Small intestine (tissue), 7 donors: ENCODE measurements at regions not wholly inside any gene's neighbourhood (a gene's known extent, or its start where the extent isn't known, plus 50 kb on each side); places are given as distances from the start of the nearest gene placed in this dataset.

ENCODE experiments used
- DNase-seq, 2 donors: peaks; one replicate each; pipeline versions ENCODE4 v3.0.0 to v3.0.0-alpha.2; 2013
- FAIRE-seq: peaks from 2 replicates; lab custom pipeline; 2012; peaks lifted over from hg19 to GRCh38; lab: Jason Lieb, UNC
- H3K27ac ChIP-seq, 3 donors: one replicate each; pipeline ENCODE4 v1.5.1; 2013; ENCODE audit warnings: low read length in 2 of 3, mild to moderate bottlenecking in 2 of 3, control low read depth in 1 of 3, inconsistent platforms in 1 of 3, low read depth in 1 of 3, moderate library complexity in 1 of 3
- H3K27me3 ChIP-seq, 3 donors: one replicate each; pipeline ENCODE4 v1.6.1; 2013; ENCODE audit warnings: low read length in 3 of 3, inconsistent platforms in 1 of 3; ENCODE audit not compliant: control insufficient read depth in 3 of 3, insufficient read depth in 3 of 3
- H3K36me3 ChIP-seq, 3 donors: one replicate each; pipeline ENCODE4 v1.6.1; 2013; ENCODE audit warnings: low read length in 3 of 3, inconsistent platforms in 1 of 3, low read depth in 1 of 3, mild to moderate bottlenecking in 1 of 3, moderate library complexity in 1 of 3; ENCODE audit not compliant: control insufficient read depth in 3 of 3, insufficient read depth in 2 of 3
- H3K4me1 ChIP-seq, 3 donors: one replicate each; pipeline ENCODE4 v1.6.1; 2013; ENCODE audit warnings: low read length in 2 of 3, inconsistent platforms in 1 of 3, low read depth in 1 of 3, mild to moderate bottlenecking in 1 of 3, moderate library complexity in 1 of 3; ENCODE audit not compliant: control insufficient read depth in 3 of 3, insufficient read depth in 2 of 3
- H3K4me3 ChIP-seq, 3 donors: one replicate each; pipeline ENCODE4 v1.5.1; 2013; ENCODE audit warnings: low read length in 3 of 3, control low read depth in 1 of 3, inconsistent platforms in 1 of 3, low read depth in 1 of 3, mild to moderate bottlenecking in 1 of 3, moderate library complexity in 1 of 3
- H3K9me3 ChIP-seq, 2 donors: one replicate each; pipeline ENCODE4 v1.6.1; 2013; ENCODE audit warnings: low read depth in 1 of 2, low read length in 1 of 2; ENCODE audit not compliant: control insufficient read depth in 2 of 2, insufficient read depth in 1 of 2
- WGBS, 3 donors: extraction: QIAGEN DNeasy Blood & Tissue Kit; methylation state at CpG; one replicate each; pipeline ENCODE4 v1.1.7; 2013; 5-methylcytosine and 5-hydroxymethylcytosine counted together
- donor health status: healthy with polysubstance abuse.
- donor health status: control.
- donor health status: control.
- donor health status: Bipolar disorder and iron deficiency.
- donor health status: healthy.

DNA sequence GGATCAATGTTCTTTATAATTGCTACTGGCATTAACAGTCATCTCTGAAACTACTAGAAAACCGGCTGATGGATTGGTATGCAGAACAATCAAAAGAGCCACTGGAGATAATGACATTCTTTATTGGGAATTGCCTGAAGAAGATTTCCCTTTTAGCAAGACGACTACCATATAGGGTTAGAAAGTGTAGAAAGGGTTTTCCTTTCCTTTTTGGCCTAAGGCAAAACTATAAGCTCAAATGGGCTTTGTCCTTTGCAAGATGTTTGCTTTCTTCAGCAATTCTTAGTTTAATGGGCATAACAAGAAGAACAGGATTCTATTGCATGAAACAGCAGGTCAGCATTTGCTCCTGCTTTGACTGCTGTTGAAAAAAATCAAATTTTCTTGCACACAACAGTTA is 214.2 kb upstream of the PCDH10 start:
- no peak for FAIRE-seq
- Histone ChIP-seq H3K4me1 (no peaks in the 10 kb centered on the region), H3K27ac (no peak overlapping the region), H3K4me3 (no peak overlapping the region), H3K36me3 (no peaks in the 10 kb centered on the region), H3K9me3 (peaks cover 0 to 11% of the 10 kb centered on the region in 2 donors), H3K27me3 (no peaks in the 10 kb centered on the region)
- DNase-seq = no peak
- 51 to 56% (median 51%) methylated on average over 2 of the region's 2 CpGs for WGBS, 3 donors

DNA sequence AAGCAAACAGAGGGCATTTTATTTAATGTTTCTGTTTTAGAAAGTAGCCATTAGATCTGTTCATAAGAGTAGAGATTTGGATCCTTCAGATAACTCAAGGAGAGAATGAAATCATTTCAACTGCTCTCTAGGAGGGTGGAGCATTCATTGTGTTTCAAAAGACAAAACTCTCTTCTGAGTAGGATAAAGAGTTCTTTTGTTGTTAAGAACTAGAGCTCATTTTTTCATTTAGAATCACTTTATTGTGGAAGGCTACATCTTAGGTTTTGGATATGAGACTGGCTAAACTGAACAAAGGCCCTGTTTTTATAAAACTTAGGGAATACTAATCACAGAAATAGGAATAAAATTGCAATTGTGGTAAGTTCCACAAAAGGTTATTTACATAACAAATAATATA is 193.9 kb upstream of the PCDH10 start:
- no peaks in the 10 kb centered on the region for H3K4me1 ChIP-seq
- no peak for DNase-seq
- peaks cover 0 to 17% of the 10 kb centered on the region in 2 donors for H3K9me3 ChIP-seq
- H3K27me3 ChIP-seq = no peaks in the 10 kb centered on the region
- no peaks in the 10 kb centered on the region for H3K36me3 ChIP-seq
- FAIRE-seq = no peak
- no peak overlapping the region for H3K4me3 ChIP-seq
- H3K27ac ChIP-seq = no peak overlapping the region

DNA sequence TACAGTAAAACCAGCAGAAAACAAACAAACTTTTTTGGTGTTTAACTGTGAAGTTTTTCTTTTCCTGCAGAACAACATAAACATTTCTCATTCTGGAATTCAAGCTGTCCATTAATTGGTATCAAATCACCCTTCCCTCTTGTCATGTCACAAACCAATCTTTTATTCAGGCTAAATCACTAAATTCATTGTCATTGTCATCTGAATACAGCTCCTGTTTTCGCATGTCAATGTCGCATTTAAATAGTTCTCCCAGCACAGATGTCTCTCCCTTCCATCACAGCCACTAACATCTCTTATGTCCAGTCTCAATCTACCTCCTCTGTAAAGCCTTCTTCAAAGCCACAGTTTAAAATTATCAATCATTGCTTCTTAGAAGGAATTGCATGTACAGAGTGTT is 192.1 kb upstream of the PCDH10 start:
- Histone ChIP-seq H3K4me1 (no peaks in the 10 kb centered on the region), H3K27ac (no peak overlapping the region), H3K9me3 (peaks cover 0 to 22% of the 10 kb centered on the region in 2 donors), H3K27me3 (no peaks in the 10 kb centered on the region), H3K36me3 (no peaks in the 10 kb centered on the region), H3K4me3 (no peak overlapping the region)
- DNase-seq (no peak), FAIRE-seq (no peak)
- 89 to 95% (median 93%) methylated on average over 2 of the region's 2 CpGs for WGBS, 3 donors

DNA sequence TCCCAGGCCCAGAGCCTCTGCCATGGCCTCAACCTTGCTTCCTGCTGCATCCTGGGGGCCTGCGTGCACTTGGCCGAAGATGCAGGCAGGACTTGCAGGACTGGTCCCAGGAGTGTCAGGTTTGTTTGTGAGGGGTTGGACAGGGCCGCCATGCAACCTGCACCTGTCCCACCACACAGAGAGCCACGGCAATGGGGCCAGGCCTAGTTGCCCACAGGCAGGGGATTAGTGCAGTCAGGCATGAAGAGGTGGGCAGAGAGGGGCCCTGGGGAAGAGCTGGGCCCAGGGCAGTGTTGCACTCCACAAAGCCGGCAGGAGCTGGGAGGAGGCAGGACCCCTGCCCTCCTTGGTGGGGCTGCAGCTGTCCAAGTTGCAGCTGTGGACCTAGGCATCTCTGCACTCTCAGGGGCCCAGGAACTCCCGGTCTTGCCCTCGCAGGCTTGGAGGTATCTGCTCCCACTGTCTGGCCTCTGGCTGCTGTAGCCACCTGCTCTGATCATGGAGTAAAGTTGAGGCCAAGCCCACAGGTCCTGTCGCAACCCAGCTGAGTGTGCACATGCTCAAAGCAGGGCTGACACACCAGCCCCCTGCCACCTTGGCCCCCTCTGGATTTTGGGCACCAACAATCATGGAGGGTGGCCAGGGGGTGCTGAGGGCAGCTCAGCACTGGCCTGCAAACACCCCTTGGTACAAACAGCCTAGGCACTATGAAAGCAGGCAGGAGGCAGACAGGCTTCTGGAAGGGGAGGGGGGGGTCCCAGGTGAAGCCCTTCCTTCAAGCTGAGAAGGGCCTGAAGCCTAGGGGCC is 190.4 kb upstream of the PCDH10 start:
- DNase-seq (no peak), FAIRE-seq (no peak)
- peaks cover 0 to 22% of the 10 kb centered on the region in 2 donors for H3K9me3 ChIP-seq
- no peaks in the 10 kb centered on the region for H3K4me1 ChIP-seq
- no peak overlapping the region for H3K4me3 ChIP-seq
- WGBS, 3 donors = 89 to 92% (median 90%) methylated on average over 8 of the region's 8 CpGs
- no peaks in the 10 kb centered on the region for H3K27me3 ChIP-seq
- no peak overlapping the region for H3K27ac ChIP-seq
- no peaks in the 10 kb centered on the region for H3K36me3 ChIP-seq

DNA sequence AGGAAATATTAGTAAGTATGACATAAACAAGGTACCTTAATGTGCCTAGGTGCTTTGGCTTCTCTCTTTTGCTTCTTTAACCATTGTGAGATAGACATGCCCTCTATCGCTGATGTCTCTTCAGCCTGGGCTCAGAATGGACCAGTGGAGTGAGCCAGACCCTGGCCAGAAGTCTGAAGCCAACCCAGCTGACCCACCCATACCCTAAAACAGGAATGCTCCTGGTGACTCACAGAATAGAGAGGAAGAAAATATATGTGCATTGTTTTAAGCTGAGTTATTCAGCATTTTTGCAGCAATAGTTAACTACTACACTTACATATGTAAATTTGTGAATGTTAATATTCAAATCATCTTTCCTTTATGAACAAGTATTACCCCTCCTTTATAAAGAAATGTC is 167.5 kb upstream of the PCDH10 start:
- H3K36me3 ChIP-seq = no peaks in the 10 kb centered on the region
- no peaks in the 10 kb centered on the region for H3K9me3 ChIP-seq
- FAIRE-seq = no peak
- no peak for DNase-seq
- H3K4me3 ChIP-seq = no peak overlapping the region
- H3K27me3 ChIP-seq = no peaks in the 10 kb centered on the region
- no peaks in the 10 kb centered on the region for H3K4me1 ChIP-seq
- H3K27ac ChIP-seq = no peak overlapping the region
- 79 to 88% (median 83%) methylated on average over 1 of the region's 1 CpG for WGBS, 3 donors

DNA sequence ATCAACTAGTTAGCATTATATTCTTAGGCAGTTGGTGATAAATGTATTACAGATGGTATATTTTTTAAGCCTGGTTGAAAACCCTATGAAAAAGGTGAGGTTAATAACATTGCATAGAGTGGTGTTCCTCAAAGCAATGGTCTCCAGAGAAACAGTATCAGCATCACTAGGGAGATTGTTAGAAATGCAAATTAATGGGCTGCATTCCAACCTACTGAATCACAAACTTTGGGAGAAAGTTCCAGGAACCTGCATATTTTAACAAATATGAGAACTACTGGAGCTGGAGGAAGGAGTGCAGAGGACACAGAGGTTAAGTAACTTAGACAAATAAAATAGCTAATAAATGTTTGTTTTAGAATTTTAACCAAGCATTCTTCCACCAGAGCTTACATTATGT is 166.9 kb upstream of the PCDH10 start:
- no peaks in the 10 kb centered on the region for H3K36me3 ChIP-seq
- H3K4me3 ChIP-seq = no peak overlapping the region
- no peaks in the 10 kb centered on the region for H3K9me3 ChIP-seq
- FAIRE-seq (no peak), DNase-seq (no peak)
- no peak overlapping the region for H3K27ac ChIP-seq
- no peaks in the 10 kb centered on the region for H3K4me1 ChIP-seq
- no peaks in the 10 kb centered on the region for H3K27me3 ChIP-seq

DNA sequence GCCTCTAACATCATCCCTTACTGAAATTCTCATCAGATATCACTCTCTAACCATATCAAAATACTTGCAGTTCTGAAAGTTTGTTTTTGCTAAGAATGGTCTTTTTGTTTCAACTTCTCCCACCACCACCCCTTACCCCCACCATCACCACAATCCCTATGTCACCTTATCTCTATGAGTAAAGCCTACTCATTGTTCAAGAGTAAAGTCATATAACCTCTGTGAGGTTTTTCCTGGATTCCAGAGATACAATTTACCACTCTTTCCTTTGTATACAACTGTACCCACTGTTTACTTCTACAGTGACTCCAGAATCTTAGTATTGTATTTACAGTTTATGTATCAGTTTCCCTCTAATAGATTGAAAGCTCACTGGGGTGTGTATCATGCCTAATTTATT is 158.0 kb upstream of the PCDH10 start:
- Histone ChIP-seq H3K36me3 (no peaks in the 10 kb centered on the region), H3K27ac (no peak overlapping the region), H3K27me3 (no peaks in the 10 kb centered on the region), H3K4me3 (no peak overlapping the region), H3K9me3 (no peaks in the 10 kb centered on the region), H3K4me1 (no peaks in the 10 kb centered on the region)
- FAIRE-seq = no peak
- no peak for DNase-seq

DNA sequence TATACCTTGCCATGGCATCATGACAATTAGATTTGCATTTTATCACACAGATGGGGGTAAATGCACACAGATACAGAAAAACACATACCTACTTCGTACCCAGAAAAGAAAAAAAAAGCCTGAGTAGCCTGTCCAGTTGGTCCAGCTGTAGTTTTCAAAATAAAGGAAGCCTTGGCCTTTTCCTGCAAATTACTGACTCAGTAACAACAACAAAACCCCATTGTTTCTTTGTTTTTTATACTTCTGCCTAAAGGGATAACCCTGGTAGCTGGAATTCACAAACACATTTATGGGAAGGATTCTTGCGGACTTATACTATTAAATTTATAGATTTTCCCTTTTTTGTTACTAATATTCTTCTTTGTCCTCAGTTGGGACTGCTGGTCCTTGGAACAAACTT is 156.4 kb upstream of the PCDH10 start:
- WGBS, 3 donors = 54 to 64% (median 60%) methylated on average over 2 of the region's 2 CpGs
- Histone ChIP-seq H3K9me3 (no peaks in the 10 kb centered on the region), H3K36me3 (no peaks in the 10 kb centered on the region), H3K4me1 (no peaks in the 10 kb centered on the region), H3K4me3 (no peak overlapping the region), H3K27me3 (no peaks in the 10 kb centered on the region), H3K27ac (no peak overlapping the region)
- FAIRE-seq (no peak), DNase-seq (no peak)
